ELF-1 (cell line): ENCODE measurements at regions not wholly inside any gene's neighbourhood (a gene's known extent, or its start where the extent isn't known, plus 50 kb on each side); places are given as distances from the start of the nearest gene placed in this dataset.
"Not testable (repeated sequence)": the region's sequence is repeated elsewhere in the genome, so short reads cannot be mapped to it uniquely, and the experiment has no call there.

Experiments used
- DNase-seq: peaks from one replicate; pipeline ENCODE4 v3.0.0-alpha.2; 2016; ENCODE audit warnings: low read depth, low spot score

- DNase-seq, result no peak
These were observed 322.4 kb downstream of the TFAP2B start for GRCh38 chr6:51141080-51141479.

DNA sequence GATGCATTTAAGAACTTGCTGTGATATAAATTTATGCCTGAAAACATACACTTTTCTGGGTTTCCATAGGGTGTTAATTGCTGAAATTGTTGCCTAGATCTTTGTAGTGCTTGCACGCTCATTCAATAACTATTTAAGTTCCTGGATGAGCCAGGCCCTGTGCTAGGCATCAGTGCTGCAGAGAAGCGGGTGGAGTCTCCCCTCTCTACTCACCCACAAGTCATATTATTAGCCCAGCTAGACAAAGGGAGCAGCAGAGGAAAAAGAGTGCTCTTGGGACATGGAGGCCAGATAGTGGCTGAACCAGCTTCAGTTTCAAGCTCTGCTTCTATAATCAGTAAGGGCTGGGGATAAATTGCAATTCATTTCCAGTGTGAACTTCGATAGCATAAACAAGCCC, 329.1 kb downstream of the TFAP2B start:
- DNase-seq, result no peak

DNA sequence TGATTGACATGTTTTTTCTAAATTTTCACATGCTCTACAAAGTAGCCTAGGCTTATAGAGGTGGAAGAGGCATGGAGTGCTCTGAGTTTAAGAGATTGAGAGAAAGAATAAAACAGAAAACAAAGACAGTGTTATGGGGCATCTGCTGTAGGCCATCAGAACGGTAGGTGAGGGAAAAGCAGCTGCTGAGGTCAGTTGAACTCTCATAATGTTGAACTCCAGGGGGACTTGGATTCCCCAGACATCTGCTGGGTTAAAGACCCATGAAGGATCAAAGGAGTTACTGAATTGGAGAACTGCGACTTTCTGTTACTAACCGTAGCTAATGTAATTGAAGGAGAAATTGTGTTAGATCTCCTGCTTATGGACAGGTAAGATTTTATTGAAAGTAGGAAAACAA, 333.9 kb downstream of the TFAP2B start:
- no peak for DNase-seq

DNA sequence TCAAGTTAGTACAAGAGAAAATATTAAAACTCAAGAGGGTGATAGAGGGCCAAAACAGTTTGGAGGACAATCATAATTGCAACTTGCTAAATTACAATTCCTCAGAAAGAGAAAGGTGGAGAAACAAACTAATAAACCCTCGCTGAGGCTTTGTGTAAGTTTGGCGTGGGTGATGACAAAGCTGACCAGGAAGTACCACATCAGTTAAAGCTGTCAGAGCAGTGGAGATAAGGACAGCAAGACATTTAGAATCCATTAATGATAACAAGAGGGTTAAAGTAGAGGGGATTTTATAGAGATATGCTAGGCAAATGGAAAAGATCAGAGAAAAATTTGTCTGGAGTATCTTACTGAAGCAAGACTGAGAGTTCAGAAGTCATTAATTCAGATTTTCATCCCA, 334.4 kb downstream of the TFAP2B start:
- no peak for DNase-seq

DNA sequence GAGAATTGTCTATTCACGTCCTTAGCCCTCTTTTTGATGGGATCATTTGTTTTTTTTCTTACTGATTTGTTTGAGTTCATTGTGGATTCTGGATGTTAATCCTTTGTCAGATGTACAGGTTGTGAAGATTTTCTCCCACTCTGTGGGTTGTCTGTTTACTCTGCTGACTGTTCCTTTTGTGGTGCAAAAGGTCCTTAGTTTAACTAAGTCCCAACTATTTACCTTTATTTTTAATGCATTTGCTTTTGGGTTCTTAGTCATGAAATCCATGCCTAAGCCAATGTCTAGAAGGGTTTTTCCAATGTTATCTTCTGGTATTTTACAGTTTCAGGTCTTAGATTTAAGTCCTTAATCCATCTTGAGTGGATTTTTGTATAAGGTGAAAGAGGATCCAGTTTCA, 336.3 kb downstream of the TFAP2B start:
- DNase-seq, result not testable (repeated sequence)

GRCh38 chr6:51159260-51159659, 340.6 kb downstream of the TFAP2B start:
- not testable (repeated sequence) for DNase-seq

DNA sequence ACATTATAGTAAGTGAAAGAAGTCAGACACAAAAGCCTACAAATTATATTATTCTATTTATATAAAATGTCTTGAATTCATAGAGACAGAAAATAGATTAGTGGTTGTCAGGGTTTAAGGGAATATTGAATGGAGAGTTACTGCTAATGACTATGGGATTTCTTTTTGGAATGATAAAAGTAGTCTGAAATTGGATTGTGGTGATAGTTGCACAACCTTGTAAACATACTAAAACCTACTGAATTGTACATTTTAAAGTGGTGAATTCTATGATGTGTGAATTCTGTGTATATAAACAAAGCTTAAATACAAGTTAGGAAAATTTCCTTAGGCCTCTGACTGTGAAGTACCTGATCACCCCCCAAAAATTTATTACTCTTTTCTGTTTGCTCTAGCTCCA, 343.1 kb downstream of the TFAP2B start:
- no peak for DNase-seq

GRCh38 chr6:51163843-51164529, 345.3 kb downstream of the TFAP2B start:
- DNase-seq, result no peak

DNA sequence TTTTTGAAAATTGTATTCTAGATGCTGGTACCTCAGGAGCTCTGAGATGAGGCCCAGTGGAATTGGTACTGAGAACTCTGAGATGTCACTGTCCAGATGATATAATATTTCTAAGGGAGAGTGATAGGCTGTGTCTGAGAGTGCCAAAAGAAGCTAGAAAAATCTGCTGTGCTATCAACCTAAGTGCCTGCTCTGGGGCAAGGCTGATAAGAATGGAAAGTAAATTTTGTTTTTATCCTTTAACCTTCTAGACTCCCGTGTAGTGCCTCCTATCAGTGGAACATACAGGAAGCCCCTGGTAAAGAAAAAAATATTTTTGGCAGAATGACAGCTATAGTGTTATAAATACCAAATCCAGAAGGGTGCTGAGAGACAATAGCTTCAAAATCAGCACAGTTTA, 348.2 kb downstream of the TFAP2B start:
- no peak for DNase-seq

- DNase-seq, result no peak
These were observed 348.8 kb downstream of the TFAP2B start for GRCh38 chr6:51167468-51167867.

DNA sequence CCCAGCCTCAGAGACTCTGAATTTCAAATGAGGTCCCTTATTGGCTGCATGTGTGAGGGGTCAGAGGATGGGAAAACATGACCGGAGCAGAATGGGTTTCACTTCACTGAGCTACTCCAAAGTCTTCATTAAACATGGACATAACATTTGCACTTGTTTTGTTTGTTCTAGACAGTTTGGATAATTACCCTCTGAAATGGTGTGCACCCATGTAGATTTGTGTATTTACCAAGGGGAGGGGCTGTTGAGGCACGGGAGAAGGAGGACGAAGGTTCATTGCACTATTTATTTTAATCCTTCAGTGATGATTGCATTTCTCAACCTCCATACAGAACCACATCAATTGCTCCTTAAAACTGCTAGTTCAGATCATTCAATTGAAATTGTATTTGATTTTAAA, 364.2 kb downstream of the TFAP2B start:
- DNase-seq, result no peak

GRCh38 chr6:51184046-51184445, 365.4 kb downstream of the TFAP2B start:
- DNase-seq, result no peak

DNA sequence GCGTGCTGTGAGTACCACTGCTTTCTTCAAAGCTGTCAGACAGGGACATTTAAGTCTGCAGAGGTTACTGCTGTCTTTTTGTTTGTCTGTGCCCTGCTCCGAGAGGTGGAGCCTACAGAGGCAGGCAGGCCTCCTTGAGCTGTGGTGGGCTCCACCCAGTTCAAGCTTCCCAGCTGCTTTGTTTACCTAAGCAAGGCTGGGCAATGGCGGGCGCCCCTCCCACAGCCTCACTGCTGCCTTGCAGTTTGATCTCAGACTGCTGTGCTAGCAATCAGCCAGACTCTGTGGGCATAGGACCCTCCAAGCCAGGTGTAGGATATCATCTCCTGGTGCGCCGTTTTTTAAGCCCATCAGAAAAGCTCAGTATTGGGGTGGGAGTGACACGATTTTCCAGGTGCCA, 374.5 kb downstream of the TFAP2B start:
- not testable (repeated sequence) for DNase-seq

DNA sequence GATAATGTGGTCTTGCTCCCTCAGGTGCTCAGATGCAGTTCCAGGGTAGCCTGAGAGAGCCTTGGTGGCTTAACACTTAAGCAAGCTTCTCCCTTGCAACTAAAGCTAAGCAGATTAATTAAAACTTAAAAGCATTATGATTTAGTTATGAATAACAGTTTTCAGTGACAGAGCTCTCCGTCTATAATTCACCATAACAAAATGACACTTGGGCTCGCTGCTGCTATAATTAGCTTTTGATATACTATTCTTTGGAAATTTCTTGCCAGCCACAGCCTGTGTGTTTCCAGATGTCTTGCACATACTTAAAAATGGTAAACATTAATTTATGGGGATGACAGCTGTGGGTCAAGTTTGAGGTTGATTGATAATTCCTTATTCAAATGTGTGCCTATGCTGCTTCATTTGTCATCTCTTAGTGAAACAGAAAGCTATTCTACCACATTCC, 380.5 kb downstream of the TFAP2B start:
- DNase-seq, result no peak

DNA sequence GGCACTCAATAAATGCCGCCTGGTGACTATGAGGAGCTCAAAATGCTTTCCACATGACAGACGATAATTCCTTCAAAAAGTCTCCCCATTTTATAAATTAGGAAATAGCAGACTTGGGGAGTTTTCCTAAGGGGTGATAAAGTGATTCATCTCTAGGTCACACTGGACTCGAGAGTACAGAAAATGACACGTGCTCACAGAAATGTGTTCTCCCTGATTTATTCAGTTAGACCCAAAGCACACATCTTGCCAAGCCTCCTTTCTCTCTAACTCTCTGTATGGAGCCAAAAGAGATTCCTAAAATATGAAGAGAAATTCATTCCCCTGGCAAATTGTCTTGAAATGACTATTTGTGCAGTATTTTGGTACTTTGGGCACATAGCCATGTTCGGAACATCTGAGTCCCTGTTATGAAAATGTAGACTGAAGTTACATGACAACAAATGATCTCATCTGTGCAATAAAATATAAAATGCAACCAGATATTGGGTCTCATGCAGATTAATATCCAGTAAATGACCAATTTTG, 381.1 kb downstream of the TFAP2B start:
- no peak for DNase-seq

GRCh38 chr6:51200676-51201075, 382.0 kb downstream of the TFAP2B start:
- DNase-seq, result no peak

GRCh38 chr6:51202653-51203052, 384.0 kb downstream of the TFAP2B start:
- not testable (repeated sequence) for DNase-seq

DNA sequence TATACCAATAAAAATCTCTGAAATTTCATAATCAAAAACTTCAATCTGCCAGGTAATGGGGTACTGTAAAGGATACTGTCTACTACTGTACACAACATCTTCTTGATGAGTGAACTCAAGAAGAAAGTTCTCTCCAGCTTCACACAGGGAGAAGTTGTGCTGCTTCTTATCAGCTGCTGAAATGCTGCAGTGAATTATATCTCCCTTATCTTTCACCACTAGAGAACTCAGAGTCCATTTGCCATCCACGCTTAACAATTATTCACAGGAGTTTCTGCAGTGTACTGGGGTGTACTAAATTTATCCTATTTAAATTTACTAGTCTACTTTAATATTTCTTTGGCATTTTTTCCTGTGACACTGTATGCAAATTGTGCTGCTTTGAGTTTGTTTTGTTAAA, 384.8 kb downstream of the TFAP2B start:
- no peak for DNase-seq

DNA sequence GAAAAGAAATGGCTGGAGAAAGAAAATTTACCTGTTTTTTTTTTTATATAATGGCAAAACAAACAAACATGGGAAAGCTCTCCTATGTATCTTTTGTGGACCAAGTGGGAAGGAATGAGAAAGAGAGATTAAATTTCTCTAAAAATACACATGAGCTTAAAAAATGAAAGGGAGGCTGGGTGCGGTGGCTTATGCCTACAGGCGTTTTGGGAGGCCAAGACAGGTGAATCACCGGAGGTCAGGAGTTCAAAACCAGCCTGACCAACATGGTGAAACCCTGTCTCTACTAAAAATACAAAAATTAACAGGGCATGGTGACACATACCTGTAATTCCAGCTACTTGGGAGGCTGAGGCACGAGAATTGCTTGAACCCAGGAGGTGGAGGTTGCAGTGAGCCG, 388.0 kb downstream of the TFAP2B start:
- not testable (repeated sequence) for DNase-seq

DNA sequence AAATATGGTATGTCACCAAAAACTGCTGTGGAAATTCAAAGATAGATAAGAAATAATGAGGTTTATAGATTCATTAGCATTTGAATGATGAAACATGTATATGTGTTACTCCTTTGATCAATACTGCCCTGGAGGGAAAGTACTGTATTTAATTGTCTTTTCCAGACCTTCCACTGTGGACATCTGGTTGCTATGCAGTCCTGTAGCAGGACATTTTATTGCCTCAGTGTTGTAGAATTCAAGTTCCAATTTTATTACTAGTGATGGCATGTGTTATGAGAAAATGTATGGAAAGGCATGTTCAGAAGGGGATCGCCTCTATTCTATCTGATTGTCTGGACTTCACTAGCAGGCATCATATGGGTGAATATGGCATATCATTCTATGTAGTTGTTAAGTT, 391.0 kb downstream of the TFAP2B start:
- DNase-seq, result no peak

DNA sequence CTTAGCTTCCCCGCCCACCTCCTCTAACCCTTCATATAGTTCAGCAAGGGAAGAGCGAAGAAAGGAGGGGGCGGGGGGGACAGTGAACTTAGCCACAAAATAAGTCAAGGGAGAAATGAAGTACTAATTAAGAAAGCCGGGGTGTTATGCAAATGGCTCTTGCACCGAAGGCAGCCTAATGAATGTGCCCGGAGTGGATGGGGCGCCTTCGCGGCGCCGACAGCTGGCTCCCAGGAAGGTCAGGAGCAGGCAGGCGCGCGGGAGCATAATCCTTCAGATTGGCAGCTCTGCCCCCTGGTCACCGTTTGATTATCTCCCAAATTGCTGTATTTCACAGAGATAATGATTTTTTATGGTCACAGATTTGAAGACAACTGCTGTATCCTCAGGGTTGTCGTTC, 395.1 kb downstream of the TFAP2B start:
- DNase-seq, result peak; percentile 29

DNA sequence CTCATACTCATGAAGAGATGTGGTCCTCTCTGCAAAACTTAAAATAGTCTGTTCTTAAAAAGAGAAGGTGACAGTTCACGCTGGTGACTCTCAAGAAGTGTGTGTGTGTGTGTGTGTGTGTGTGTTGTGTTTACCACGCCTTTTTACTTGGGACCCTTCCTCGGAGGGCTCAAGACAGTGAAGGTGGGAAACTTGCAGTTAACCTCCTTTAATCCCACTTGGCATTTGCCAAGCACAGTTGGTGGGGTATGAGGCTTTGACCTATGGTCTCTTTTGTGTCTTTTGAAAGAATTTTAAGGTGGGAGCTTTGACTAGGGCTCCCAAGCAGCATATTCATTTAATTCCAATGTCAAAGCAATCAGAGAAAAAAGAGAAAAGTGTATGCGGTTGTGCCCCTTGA, 395.8 kb downstream of the TFAP2B start:
- DNase-seq, result no peak

DNA sequence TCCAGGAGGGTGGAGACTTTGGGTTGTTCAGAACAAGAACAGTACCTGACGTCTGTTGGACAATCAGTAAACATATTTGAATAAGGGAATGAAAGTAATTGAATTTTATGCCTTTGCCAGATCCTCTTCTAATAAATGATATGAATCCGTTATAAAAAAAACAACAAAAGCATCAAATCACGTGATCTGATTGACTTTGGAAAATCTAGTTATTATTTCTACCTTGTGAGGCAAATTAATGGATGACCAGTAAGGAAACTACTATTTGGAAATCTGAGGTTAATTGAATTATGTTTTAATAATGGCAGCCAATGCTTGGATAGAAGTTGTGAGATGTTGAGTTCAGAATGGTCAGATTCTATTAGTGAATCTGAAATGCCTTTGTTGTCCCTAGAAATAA, 399.5 kb downstream of the TFAP2B start:
- no peak for DNase-seq
